ENCODE measurements at regions not wholly inside any gene's neighbourhood (a gene's known extent, or its start where the extent isn't known, plus 50 kb on each side); places are given as distances from the start of the nearest gene placed in this dataset.

DNA sequence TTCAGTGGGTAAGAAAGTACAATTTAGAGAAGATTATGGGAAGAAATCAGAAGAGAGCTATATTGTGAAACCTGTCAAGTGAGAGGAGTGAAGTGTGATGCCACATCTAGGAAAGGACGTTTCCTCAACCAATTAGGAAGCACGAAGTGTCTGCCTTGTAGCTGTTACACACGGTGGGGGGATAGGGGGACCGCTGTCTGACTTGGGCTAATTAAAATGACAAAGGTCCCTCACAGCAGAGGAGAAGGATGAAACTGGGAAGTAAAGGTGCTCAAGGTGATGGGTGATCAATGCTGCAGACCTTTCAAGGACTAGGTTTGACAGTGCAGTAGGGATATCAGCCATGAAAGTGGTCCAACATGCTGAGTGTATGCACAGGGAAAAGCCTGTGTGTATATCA, 181.1 kb upstream of the PRSS16 start:
- Mint-ChIP-seq H3K27me3 (peaks cover 23% of the 10 kb centered on the region), H3K27ac (no peak overlapping the region), H3K4me3 (no peak overlapping the region), H3K4me1 (no peaks in the 10 kb centered on the region), H3K36me3 (ENCODE audit: low read depth) (no peaks in the 10 kb centered on the region), H3K9me3 (ENCODE audit: low read depth) (no peaks in the 10 kb centered on the region)
- intact Hi-C loops (cut with DNase I, micrococcal nuclease) = no loop called here
- DNase-seq = no peak
- ChIA-PET CTCF (no interaction called here), POLR2A (no interaction called here)
- no peak for ATAC-seq

- ChIA-PET POLR2A (no interaction called here), CTCF (no interaction called here)
- H3K4me3 Mint-ChIP-seq = no peak overlapping the region
- no peak overlapping the region for H3K27ac Mint-ChIP-seq
- no peaks in the 10 kb centered on the region for H3K4me1 Mint-ChIP-seq
- peaks cover 23% of the 10 kb centered on the region for H3K27me3 Mint-ChIP-seq
- DNase-seq (no peak), ATAC-seq (no peak)
- H3K9me3 Mint-ChIP-seq (ENCODE audit: low read depth) = no peaks in the 10 kb centered on the region
- H3K36me3 Mint-ChIP-seq (ENCODE audit: low read depth) = no peaks in the 10 kb centered on the region
- intact Hi-C loops (cut with DNase I, micrococcal nuclease) = no loop called here
Observed at GRCh38 chr6:27066802-27067201, 180.7 kb upstream of the PRSS16 start.

- Mint-ChIP-seq H3K9me3 (ENCODE audit: low read depth) (no peaks in the 10 kb centered on the region), H3K27me3 (peaks cover 31% of the 10 kb centered on the region), H3K4me3 (no peak overlapping the region), H3K4me1 (no peaks in the 10 kb centered on the region), H3K36me3 (ENCODE audit: low read depth) (no peaks in the 10 kb centered on the region), H3K27ac (no peak overlapping the region)
- ChIA-PET CTCF (no interaction called here), POLR2A (no interaction called here)
- ATAC-seq = no peak
- no peak for DNase-seq
- intact Hi-C loops (cut with DNase I, micrococcal nuclease) = no loop called here
Observed at GRCh38 chr6:27073441-27073840, 174.1 kb upstream of the PRSS16 start.

DNA sequence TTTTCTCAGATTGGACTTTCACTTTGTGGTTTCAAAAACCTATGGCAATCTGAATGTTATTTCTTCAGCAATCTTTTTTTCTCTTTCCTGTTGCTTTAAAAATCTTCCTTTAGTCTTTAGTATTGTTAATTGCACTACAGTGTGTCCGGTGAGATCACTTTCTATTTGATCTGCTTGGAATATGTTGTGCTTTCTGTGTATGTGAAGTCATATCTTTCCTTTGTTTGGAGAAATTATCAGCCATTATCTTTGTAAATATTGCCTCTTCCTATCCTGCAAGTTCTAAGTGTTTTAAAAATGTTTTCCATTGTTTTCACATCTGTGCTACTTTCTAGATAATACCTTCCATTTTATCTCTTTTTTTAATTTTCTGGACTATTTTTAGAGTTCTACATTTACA, 171.4 kb upstream of the PRSS16 start:
- Mint-ChIP-seq H3K27me3 (peaks cover 41% of the 10 kb centered on the region), H3K27ac (no peak overlapping the region), H3K36me3 (ENCODE audit: low read depth) (no peaks in the 10 kb centered on the region), H3K4me3 (no peak overlapping the region), H3K4me1 (no peaks in the 10 kb centered on the region), H3K9me3 (ENCODE audit: low read depth) (no peaks in the 10 kb centered on the region)
- CTCF ChIA-PET = no interaction called here
- POLR2A ChIA-PET = no interaction called here
- intact Hi-C loops (cut with DNase I, micrococcal nuclease) = no loop called here
- DNase-seq = no peak
- ATAC-seq = no peak

GRCh38 chr6:27078734-27079357, 168.7 kb upstream of the PRSS16 start:
- ATAC-seq = peak; percentile 85

GRCh38 chr6:27081188-27081587, 166.3 kb upstream of the PRSS16 start:
- no peaks in the 10 kb centered on the region for H3K9me3 Mint-ChIP-seq (ENCODE audit: low read depth)
- POLR2A ChIA-PET = no interaction called here
- DNase-seq = no peak
- H3K27ac Mint-ChIP-seq = no peak overlapping the region
- no peaks in the 10 kb centered on the region for H3K36me3 Mint-ChIP-seq (ENCODE audit: low read depth)
- no peak for ATAC-seq
- intact Hi-C loops (cut with DNase I, micrococcal nuclease) = no loop called here
- H3K4me3 Mint-ChIP-seq = no peak overlapping the region
- H3K4me1 Mint-ChIP-seq = no peaks in the 10 kb centered on the region
- CTCF ChIA-PET = no interaction called here
- peaks cover 47% of the 10 kb centered on the region for H3K27me3 Mint-ChIP-seq

More at GRCh38 chr6:27078734-27079357, 168.7 kb upstream of the PRSS16 start:
- no peaks in the 10 kb centered on the region for H3K9me3 Mint-ChIP-seq (ENCODE audit: low read depth)
- H3K36me3 Mint-ChIP-seq (ENCODE audit: low read depth) = no peaks in the 10 kb centered on the region
- H3K4me1 Mint-ChIP-seq = no peaks in the 10 kb centered on the region
- H3K4me3 Mint-ChIP-seq = peak overlapping the region; percentile 42
- peak; percentile 48 for DNase-seq
- no peak overlapping the region for H3K27ac Mint-ChIP-seq
- peaks cover 52% of the 10 kb centered on the region for H3K27me3 Mint-ChIP-seq
- intact Hi-C loops (cut with DNase I, micrococcal nuclease) = loop anchor here (1.0 kb wide), 1 partner anchor 472 kb away; no protein-coding TSS in a partner anchor
- ChIA-PET POLR2A (no interaction called here), CTCF (interaction anchor here (0.7 kb wide), 2 partner anchors 46 to 477 kb away, joined by 3 read pairs; no protein-coding TSS in a partner anchor)

- CTCF ChIA-PET = no interaction called here
- ATAC-seq = no peak
- H3K27me3 Mint-ChIP-seq = peaks cover 45% of the 10 kb centered on the region
Observed at GRCh38 chr6:27081931-27082330, 165.6 kb upstream of the PRSS16 start.

GRCh38 chr6:27088068-27088467, 159.4 kb upstream of the PRSS16 start:
- Mint-ChIP-seq H3K27me3 (peaks cover 49% of the 10 kb centered on the region), H3K9me3 (ENCODE audit: low read depth) (no peaks in the 10 kb centered on the region), H3K4me3 (no peak overlapping the region), H3K36me3 (ENCODE audit: low read depth) (no peaks in the 10 kb centered on the region), H3K27ac (no peak overlapping the region), H3K4me1 (peaks cover 7% of the 10 kb centered on the region)
- POLR2A ChIA-PET = no interaction called here
- ATAC-seq (no peak), DNase-seq (no peak)
- intact Hi-C loops (cut with DNase I, micrococcal nuclease) = no loop called here
- CTCF ChIA-PET = no interaction called here

More at GRCh38 chr6:27081931-27082330, 165.6 kb upstream of the PRSS16 start:
- no peaks in the 10 kb centered on the region for H3K4me1 Mint-ChIP-seq
- POLR2A ChIA-PET = no interaction called here
- no peaks in the 10 kb centered on the region for H3K9me3 Mint-ChIP-seq (ENCODE audit: low read depth)
- no peak overlapping the region for H3K27ac Mint-ChIP-seq
- no peak overlapping the region for H3K4me3 Mint-ChIP-seq
- intact Hi-C loops (cut with DNase I, micrococcal nuclease) = no loop called here
- H3K36me3 Mint-ChIP-seq (ENCODE audit: low read depth) = no peaks in the 10 kb centered on the region
- DNase-seq = no peak

- ChIA-PET CTCF (interaction anchor here (0.6 kb wide), 1 partner anchor 11 kb away, joined by 3 read pairs; no protein-coding TSS in a partner anchor), POLR2A (interaction anchor here (0.6 kb wide), 1 partner anchor 12 kb away, joined by 4 read pairs; no protein-coding TSS in a partner anchor)
- Mint-ChIP-seq H3K4me3 (peak overlapping the region; percentile 50), H3K36me3 (ENCODE audit: low read depth) (no peaks in the 10 kb centered on the region), H3K27me3 (peaks cover 56% of the 10 kb centered on the region), H3K27ac (no peak overlapping the region), H3K9me3 (ENCODE audit: low read depth) (no peaks in the 10 kb centered on the region), H3K4me1 (peaks cover 11% of the 10 kb centered on the region)
- DNase-seq (peak; percentile 60), ATAC-seq (peak; percentile 92)
- intact Hi-C loops (cut with DNase I, micrococcal nuclease) = no loop called here
Observed at GRCh38 chr6:27091661-27092315, 155.7 kb upstream of the PRSS16 start.

GRCh38 chr6:27092316-27092692, 155.2 kb upstream of the PRSS16 start:
- Mint-ChIP-seq H3K4me1 (peaks cover 15% of the 10 kb centered on the region), H3K9me3 (ENCODE audit: low read depth) (no peaks in the 10 kb centered on the region), H3K27ac (no peak overlapping the region), H3K36me3 (ENCODE audit: low read depth) (no peaks in the 10 kb centered on the region), H3K27me3 (peaks cover 56% of the 10 kb centered on the region), H3K4me3 (peak overlapping the region; percentile 50)
- DNase-seq (no peak), ATAC-seq (no peak)
- ChIA-PET CTCF (no interaction called here), POLR2A (no interaction called here)
- intact Hi-C loops (cut with DNase I, micrococcal nuclease) = no loop called here

- ChIA-PET POLR2A (no interaction called here), CTCF (interaction anchor here (0.6 kb wide), 1 partner anchor 261 kb away, joined by 3 read pairs; no protein-coding TSS in a partner anchor)
- ATAC-seq = no peak
- Mint-ChIP-seq H3K4me3 (no peak overlapping the region), H3K27ac (no peak overlapping the region), H3K36me3 (ENCODE audit: low read depth) (no peaks in the 10 kb centered on the region), H3K9me3 (ENCODE audit: low read depth) (no peaks in the 10 kb centered on the region), H3K27me3 (peaks cover 52% of the 10 kb centered on the region), H3K4me1 (peaks cover 15% of the 10 kb centered on the region)
- DNase-seq = no peak
- intact Hi-C loops (cut with DNase I, micrococcal nuclease) = loop anchor here in 1 of 2 experiments (5.0 kb wide), 1 partner anchor 484 kb away; no protein-coding TSS in a partner anchor
Observed at GRCh38 chr6:27095914-27096313, 151.6 kb upstream of the PRSS16 start.

DNA sequence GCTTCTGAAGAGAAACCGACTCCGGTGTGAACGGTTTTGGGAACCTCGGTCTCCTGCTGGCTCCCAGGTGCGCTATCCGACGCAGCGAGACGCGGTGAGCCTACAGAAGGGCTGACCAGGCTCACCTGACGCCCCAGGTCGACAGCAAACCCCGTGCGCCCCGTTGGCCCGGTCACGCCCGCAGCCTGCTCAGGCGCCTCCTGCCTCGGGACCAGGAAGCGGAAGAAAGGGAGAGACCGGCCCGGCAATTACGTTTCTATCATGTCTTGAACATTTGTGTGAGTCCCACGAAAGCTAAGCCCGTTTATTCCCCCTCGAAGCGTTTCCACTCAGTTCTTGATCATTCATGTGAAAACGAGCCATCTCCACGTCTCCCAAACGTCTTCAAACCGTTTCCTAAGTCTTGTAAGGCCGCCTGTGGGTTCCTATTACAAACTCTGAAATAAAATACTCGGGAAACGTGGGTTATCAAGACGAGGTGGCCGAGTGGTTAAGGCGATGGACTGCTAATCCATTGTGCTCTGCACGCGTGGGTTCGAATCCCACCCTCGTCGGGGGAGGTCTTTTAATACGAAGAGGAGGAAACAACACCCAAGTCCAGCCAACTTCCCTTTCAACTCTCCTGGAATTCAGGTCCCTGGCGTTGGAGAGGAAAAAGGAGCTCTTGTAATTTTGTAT, 150.5 kb upstream of the PRSS16 start:
- CTCF ChIA-PET = no interaction called here
- H3K36me3 Mint-ChIP-seq (ENCODE audit: low read depth) = no peaks in the 10 kb centered on the region
- ATAC-seq = peak; percentile 62

More for the DNA sequence above, 150.5 kb upstream of the PRSS16 start:
- intact Hi-C loops (cut with DNase I, micrococcal nuclease) = loop anchor here in 1 of 2 experiments (5.0 kb wide), 1 partner anchor 485 kb away; no protein-coding TSS in a partner anchor
- Mint-ChIP-seq H3K4me3 (peak overlapping the region; percentile 71), H3K27ac (no peak overlapping the region), H3K9me3 (ENCODE audit: low read depth) (no peaks in the 10 kb centered on the region), H3K4me1 (peaks cover 11% of the 10 kb centered on the region), H3K27me3 (peaks cover 51% of the 10 kb centered on the region)
- POLR2A ChIA-PET = no interaction called here
- peak; percentile 63 for DNase-seq

Data from activated CD4-positive, alpha-beta T cell treated with anti-CD3 and anti-CD28 coated beads for 36 hours (primary cell).